Lower lobe of right lung (tissue), 2 donors: ENCODE measurements at regions not wholly inside any gene's neighbourhood (a gene's known extent, or its start where the extent isn't known, plus 50 kb on each side); places are given as distances from the start of the nearest gene placed in this dataset.

Experiments used
- ATAC-seq, 2 donors: fragments of 200-7000 bp; cut with Tn5 transposase; one replicate each; pipeline ENCODE4 v1.9.1; 2020 to 2022; ENCODE audit warnings: mild to moderate bottlenecking in 2 of 2, moderate library complexity in 2 of 2
- DNase-seq: peaks from one replicate; pipeline ENCODE4 v3.0.0-alpha.2; 2020
- H3K27ac ChIP-seq: fragments of 200-600 bp; one replicate; pipeline ENCODE4 v1.8.0; 2022
- H3K27me3 ChIP-seq: fragments of 200-600 bp; one replicate; pipeline ENCODE4 v1.8.0; 2022; ENCODE audit warnings: low read depth
- H3K36me3 ChIP-seq: fragments of 200-600 bp; one replicate; pipeline ENCODE4 v1.8.0; 2022; ENCODE audit warnings: mild to moderate bottlenecking
- H3K4me1 ChIP-seq: fragments of 200-600 bp; one replicate; pipeline ENCODE4 v1.8.0; 2022
- H3K4me3 ChIP-seq: fragments of 200-600 bp; one replicate; pipeline ENCODE4 v1.8.0; 2022; ENCODE audit warnings: mild to moderate bottlenecking
- H3K9me3 ChIP-seq: fragments of 200-600 bp; one replicate; pipeline ENCODE4 v1.8.0; 2022
- CTCF ChIP-seq: fragments of 200-600 bp; IDR thresholded peaks from one replicate; pipeline ENCODE4 v1.8.0; 2022; ENCODE audit warnings: antibody characterized with exemption, mild to moderate bottlenecking
- intact Hi-C: fragments of 100-400 bp; cut with DNase I; formaldehyde crosslinking; loops from one replicate; pipeline ENCODE4 v1.11.0; 2022
- donor health status: DM: no; HTN: yes; CAD: no; lungs with severe emphysema.

DNA sequence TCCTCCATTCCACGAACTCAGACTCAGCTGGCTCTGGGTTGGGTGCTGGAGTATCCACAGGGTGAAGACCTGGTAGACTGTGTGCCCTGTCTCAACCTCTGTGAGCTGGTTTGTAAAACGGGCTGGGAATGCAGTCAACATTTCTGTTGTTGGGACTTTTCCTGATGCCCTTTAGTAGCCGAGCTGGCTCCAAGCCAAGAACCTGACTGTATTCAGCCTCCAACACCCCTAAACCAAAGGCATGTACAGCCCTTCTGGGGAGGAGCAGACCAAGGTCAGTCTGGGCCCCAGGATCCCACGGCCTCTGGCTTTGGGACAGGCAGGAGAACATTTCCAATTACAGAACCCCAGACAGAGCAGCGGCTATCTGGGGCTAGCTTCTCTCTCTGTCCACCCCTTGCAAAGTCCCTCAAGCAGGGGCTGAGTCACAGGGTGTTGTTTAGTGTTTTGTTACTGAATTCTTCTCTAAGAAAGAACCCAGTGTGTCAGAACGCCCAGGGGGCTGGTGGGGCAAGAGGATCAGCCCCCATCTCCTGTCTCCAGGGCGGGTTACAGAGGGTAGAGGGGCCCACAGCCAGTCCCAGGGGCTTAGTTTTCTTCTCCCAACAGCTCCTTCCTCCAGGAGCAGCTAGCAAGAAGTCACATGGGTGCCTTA, 56.8 kb upstream of the SLC6A6 start:
- ATAC-seq (no peak), DNase-seq (no peak)
- Histone ChIP-seq H3K4me1 (no peaks in the 10 kb centered on the region), H3K9me3 (no peaks in the 10 kb centered on the region), H3K27ac (no peak overlapping the region), H3K36me3 (no peaks in the 10 kb centered on the region), H3K27me3 (no peaks in the 10 kb centered on the region), H3K4me3 (no peak overlapping the region)
- intact Hi-C loops: no loop called here
- no peak for TF ChIP-seq CTCF

DNA sequence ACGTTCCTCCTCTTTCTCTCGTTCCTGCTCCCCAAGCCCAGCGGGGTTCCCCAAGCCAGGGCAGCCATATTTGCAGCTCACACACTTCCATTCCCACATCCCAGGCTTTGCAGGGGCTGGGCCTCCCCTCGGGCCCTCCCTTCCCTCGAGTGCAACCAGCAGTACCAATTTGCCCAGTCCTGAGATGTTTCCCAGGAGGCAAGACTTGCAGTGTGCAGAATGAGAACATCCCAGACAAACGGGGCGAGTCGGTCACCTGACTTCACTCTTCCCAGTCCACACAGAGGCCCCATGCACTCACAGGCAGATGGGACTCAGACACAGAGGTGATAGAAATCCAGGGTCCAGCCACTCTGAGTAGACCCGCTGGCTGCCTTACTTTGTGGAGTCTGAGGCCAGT, 56.2 kb upstream of the SLC6A6 start:
- DNase-seq (no peak), ATAC-seq (no peak)
- H3K4me1 ChIP-seq: no peaks in the 10 kb centered on the region
- intact Hi-C loops: no loop called here
- no peak overlapping the region for H3K4me3 ChIP-seq
- no peaks in the 10 kb centered on the region for H3K9me3 ChIP-seq
- no peaks in the 10 kb centered on the region for H3K27me3 ChIP-seq
- H3K36me3 ChIP-seq: no peaks in the 10 kb centered on the region
- H3K27ac ChIP-seq: no peak overlapping the region
- TF ChIP-seq CTCF: no peak

- H3K4me1 ChIP-seq: no peaks in the 10 kb centered on the region
- H3K27ac ChIP-seq: no peak overlapping the region
- no peak for TF ChIP-seq CTCF
- H3K27me3 ChIP-seq: no peaks in the 10 kb centered on the region
- H3K36me3 ChIP-seq: no peaks in the 10 kb centered on the region
- intact Hi-C loops: no loop called here
- H3K4me3 ChIP-seq: no peak overlapping the region
- H3K9me3 ChIP-seq: no peaks in the 10 kb centered on the region
- DNase-seq: no peak
- no peak for ATAC-seq
These were observed 55.8 kb upstream of the SLC6A6 start for GRCh38 chr3:14346642-14347041.

DNA sequence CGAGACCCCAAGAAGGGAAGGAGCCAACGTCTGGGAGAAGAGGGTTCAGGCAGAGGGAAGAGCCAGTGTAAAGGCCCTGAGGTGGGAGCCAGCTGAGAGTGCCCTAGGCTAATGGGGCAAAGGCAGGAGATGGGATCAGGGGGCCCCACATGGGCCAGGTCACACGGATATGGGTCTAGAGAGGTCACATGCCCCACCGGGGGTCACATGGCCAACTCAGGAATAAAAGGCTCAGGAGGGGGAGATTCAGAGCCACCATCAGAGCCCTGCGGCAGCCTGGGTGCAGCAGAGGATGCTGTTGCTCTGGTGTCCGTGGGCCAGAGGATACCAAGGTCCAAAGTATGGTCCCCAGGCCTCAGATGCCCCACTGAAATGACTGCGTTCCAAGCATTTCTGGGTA, 55.3 kb upstream of the SLC6A6 start:
- intact Hi-C loops: no loop called here
- DNase-seq (no peak), ATAC-seq (no peak)
- Histone ChIP-seq H3K9me3 (no peaks in the 10 kb centered on the region), H3K27me3 (no peaks in the 10 kb centered on the region), H3K36me3 (no peaks in the 10 kb centered on the region), H3K4me3 (no peak overlapping the region), H3K4me1 (no peaks in the 10 kb centered on the region), H3K27ac (no peak overlapping the region)
- no peak for TF ChIP-seq CTCF

DNA sequence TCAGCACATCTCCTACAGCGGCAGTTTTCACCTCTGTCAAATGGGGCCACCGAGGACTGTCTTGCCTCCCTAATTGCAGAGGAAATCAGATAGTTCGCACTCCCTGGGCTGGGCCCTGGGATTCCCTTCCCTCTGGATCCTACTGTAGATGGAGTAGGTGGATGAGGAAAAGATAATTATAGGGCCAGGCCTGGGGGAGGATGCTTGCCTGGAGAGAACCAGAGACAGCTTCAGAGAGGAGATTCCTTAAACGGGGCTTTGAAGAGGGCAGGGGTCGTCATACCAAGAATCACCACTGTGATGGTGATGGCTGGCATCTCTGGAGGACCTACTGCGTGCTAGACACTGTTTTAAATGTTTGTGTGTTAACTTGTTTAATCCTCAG, 50.8 kb upstream of the SLC6A6 start:
- Histone ChIP-seq H3K36me3 (no peaks in the 10 kb centered on the region), H3K4me1 (no peaks in the 10 kb centered on the region), H3K4me3 (no peak overlapping the region), H3K27me3 (no peaks in the 10 kb centered on the region), H3K9me3 (no peaks in the 10 kb centered on the region), H3K27ac (no peak overlapping the region)
- intact Hi-C loops: no loop called here
- no peak for ATAC-seq
- no peak for DNase-seq
- no peak for TF ChIP-seq CTCF
